Aorta (tissue), 5 donors: ENCODE measurements at regions not wholly inside any gene's neighbourhood (a gene's known extent, or its start where the extent isn't known, plus 50 kb on each side); places are given as distances from the start of the nearest gene placed in this dataset.
"Not testable (repeated sequence)": the region's sequence is repeated elsewhere in the genome, so short reads cannot be mapped to it uniquely, and the experiment has no call there.

Experiments used
- ATAC-seq: fragments of 200-7000 bp; cut with Tn5 transposase; one replicate; pipeline ENCODE4 v1.9.1; 2022; ENCODE audit warnings: moderate library complexity; ENCODE audit not compliant: low FRiP score
- DNase-seq, 2 donors: peaks; one replicate each; pipeline ENCODE4 v3.0.0-alpha.2; 2020
- H3K27ac ChIP-seq, 2 donors: one replicate each; pipeline ENCODE4 v1.5.1; 2013; ENCODE audit warnings: low read length in 2 of 2, mild to moderate bottlenecking in 2 of 2, moderate library complexity in 2 of 2, control low read depth in 1 of 2, inconsistent platforms in 1 of 2, low read depth in 1 of 2
- H3K27me3 ChIP-seq, 2 donors: one replicate each; pipeline ENCODE4 v1.6.1; 2013; ENCODE audit warnings: control low read depth in 1 of 2, low read length in 1 of 2, mild to moderate bottlenecking in 1 of 2, moderate library complexity in 1 of 2; ENCODE audit not compliant: insufficient read depth in 2 of 2, control insufficient read depth in 1 of 2
- H3K36me3 ChIP-seq, 2 donors: one replicate each; pipeline ENCODE4 v1.6.1; 2013; ENCODE audit warnings: control low read depth in 1 of 2, low read length in 1 of 2, mild to moderate bottlenecking in 1 of 2; ENCODE audit not compliant: insufficient read depth in 2 of 2, control insufficient read depth in 1 of 2
- H3K4me1 ChIP-seq, 2 donors: one replicate each; pipeline ENCODE4 v1.6.1; 2013; ENCODE audit warnings: low read length in 2 of 2, control low read depth in 1 of 2, mild to moderate bottlenecking in 1 of 2, moderate library complexity in 1 of 2; ENCODE audit not compliant: insufficient read depth in 2 of 2, control insufficient read depth in 1 of 2
- H3K4me3 ChIP-seq, 2 donors: one replicate each; pipeline ENCODE4 v1.5.1; 2013; ENCODE audit warnings: low read length in 2 of 2, control low read depth in 1 of 2, mild to moderate bottlenecking in 1 of 2
- H3K9me3 ChIP-seq: one replicate; pipeline ENCODE4 v1.6.1; 2013; ENCODE audit warnings: mild to moderate bottlenecking, low read length; ENCODE audit not compliant: control insufficient read depth
- WGBS, 2 donors: extraction: QIAGEN DNeasy Blood & Tissue Kit; methylation state at CpG; one replicate each; pipeline ENCODE4 v1.1.7; 2013; 5-methylcytosine and 5-hydroxymethylcytosine counted together
- intact Hi-C, 2 donors: fragments of 100-400 bp; cut with DNase I; formaldehyde crosslinking; loops; one replicate each; pipeline versions ENCODE4 v1.14.2 to v1.15.0; 2022
- donor health status: healthy with polysubstance abuse.
- donor health status: Bipolar disorder and iron deficiency.
- donor health status: DM: no; HTN: no; CAD: no.
- donor health status: DM: no; HTN: no; CAD: no.
- donor health status: DM: yes; HTN: yes; CAD: no.

- peak in 1 of 2 donors; percentile 70 for DNase-seq
- no peak for ATAC-seq
- no peak overlapping the region for H3K4me3 ChIP-seq
- 91 to 98% methylated on average over 2 of the region's 2 CpGs for WGBS, 2 donors
- H3K36me3 ChIP-seq, result no peaks in the 10 kb centered on the region
- H3K9me3 ChIP-seq, result no peaks in the 10 kb centered on the region
- H3K4me1 ChIP-seq, result peaks cover 3 to 5% of the 10 kb centered on the region in 2 donors
- intact Hi-C loops, result no loop called here
- no peaks in the 10 kb centered on the region for H3K27me3 ChIP-seq
- no peak overlapping the region for H3K27ac ChIP-seq
These were observed 437.2 kb upstream of the ID2 start for GRCh38 chr2:8244639-8245038.

GRCh38 chr2:8246137-8246536 lies 435.7 kb upstream of the ID2 start:
- H3K9me3 ChIP-seq, result no peaks in the 10 kb centered on the region
- no peak for DNase-seq
- peaks cover 3 to 5% of the 10 kb centered on the region in 2 donors for H3K4me1 ChIP-seq
- H3K36me3 ChIP-seq, result no peaks in the 10 kb centered on the region
- no peaks in the 10 kb centered on the region for H3K27me3 ChIP-seq
- H3K27ac ChIP-seq, result peak overlapping the region in 1 of 2 donors; percentile 91
- no peak for ATAC-seq
- no peak overlapping the region for H3K4me3 ChIP-seq
- 94 to 98% methylated on average over 3 of the region's 3 CpGs for whole genome bisulfite sequencing, 2 donors
- intact Hi-C loops, result no loop called here

GRCh38 chr2:8247905-8248622 lies 433.8 kb upstream of the ID2 start:
- 15 to 19% methylated on average over 11 of the region's 11 CpGs for WGBS, 2 donors
- Histone ChIP-seq H3K4me3 (no peak overlapping the region), H3K4me1 (peaks cover 3 to 5% of the 10 kb centered on the region in 2 donors), H3K36me3 (no peaks in the 10 kb centered on the region), H3K27me3 (no peaks in the 10 kb centered on the region), H3K27ac (peak overlapping the region; percentile 91 to 97), H3K9me3 (no peaks in the 10 kb centered on the region)
- ATAC-seq (peak; percentile 77), DNase-seq (no peak)
- intact Hi-C loops, result loop anchor here in 1 of 2 donors (1.0 to 2.0 kb wide), 2 partner anchors 79 to 430 kb away; no protein-coding TSS in a partner anchor

DNA sequence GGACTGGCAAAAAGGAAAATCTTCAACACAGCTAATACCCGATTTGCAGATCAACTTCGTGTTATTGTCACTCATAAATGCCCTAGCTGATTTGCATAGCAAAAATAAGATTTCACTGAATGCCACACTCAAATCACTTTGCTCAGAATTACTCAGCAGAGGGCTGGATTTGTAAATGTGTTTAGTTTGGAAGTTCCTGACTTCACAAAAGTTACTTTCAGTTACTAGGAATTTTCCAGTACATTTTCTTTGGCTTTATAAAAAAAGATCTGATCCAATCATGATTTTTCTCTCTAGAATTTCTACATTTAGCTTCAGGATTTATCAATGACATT lies 433.3 kb upstream of the ID2 start:
- Histone ChIP-seq H3K36me3 (no peaks in the 10 kb centered on the region), H3K27ac (peak overlapping the region; percentile 91 to 97), H3K4me1 (peaks cover 3 to 5% of the 10 kb centered on the region in 2 donors), H3K27me3 (no peaks in the 10 kb centered on the region), H3K4me3 (no peak overlapping the region), H3K9me3 (no peaks in the 10 kb centered on the region)
- intact Hi-C loops, result loop anchor here in 1 of 2 donors (1.0 to 2.0 kb wide), 2 partner anchors 80 to 430 kb away; no protein-coding TSS in a partner anchor
- DNase-seq (no peak), ATAC-seq (peak; percentile 77)
- WGBS, 2 donors, result 1 to 5% methylated on average over 2 of the region's 2 CpGs

DNA sequence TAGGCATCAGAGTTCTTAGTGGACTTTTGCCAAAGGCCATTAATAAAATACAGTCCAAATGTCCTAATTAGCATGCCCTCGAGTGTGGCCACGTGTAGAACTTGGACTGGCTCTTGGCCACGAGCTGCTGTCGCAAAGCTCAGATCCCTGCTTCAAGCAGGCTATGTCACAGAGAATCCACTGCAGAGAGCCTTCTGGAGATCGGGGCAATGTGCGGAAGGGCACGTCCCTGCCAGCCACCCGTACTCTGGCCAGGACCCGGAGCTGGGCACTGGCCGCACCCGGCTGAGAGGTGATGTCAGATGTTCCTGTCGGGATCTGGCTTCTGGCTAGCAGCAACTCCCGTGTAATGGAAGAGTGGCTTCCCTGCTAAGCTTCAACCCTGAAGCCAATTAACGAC lies 432.7 kb upstream of the ID2 start:
- DNase-seq (peak; percentile 85 to 86), ATAC-seq (peak; percentile 79)
- WGBS, 2 donors, result 5 to 6% methylated on average over 14 of the region's 14 CpGs
- Histone ChIP-seq H3K4me3 (no peak overlapping the region), H3K27me3 (no peaks in the 10 kb centered on the region), H3K4me1 (peaks cover 3 to 5% of the 10 kb centered on the region in 2 donors), H3K36me3 (no peaks in the 10 kb centered on the region), H3K9me3 (no peaks in the 10 kb centered on the region), H3K27ac (peak overlapping the region; percentile 41 to 80)
- intact Hi-C loops, result loop anchor here in 1 of 2 donors (2.0 kb wide), 1 partner anchor 80 kb away; no protein-coding TSS in a partner anchor

- H3K27me3 ChIP-seq, result no peaks in the 10 kb centered on the region
- ATAC-seq (no peak), DNase-seq (no peak)
- H3K27ac ChIP-seq, result peak overlapping the region; percentile 54 to 71
- no peaks in the 10 kb centered on the region for H3K36me3 ChIP-seq
- intact Hi-C loops, result loop anchor here (2.0 to 10.0 kb wide), 2 partner anchors 81 to 435 kb away; partner anchors contain the start of gene ID2 (in 1 of the 2)
- no peak overlapping the region for H3K4me3 ChIP-seq
- 88 to 94% methylated on average over 2 of the region's 2 CpGs for WGBS, 2 donors
- no peaks in the 10 kb centered on the region for H3K9me3 ChIP-seq
- peaks cover 3 to 5% of the 10 kb centered on the region in 2 donors for H3K4me1 ChIP-seq
These were observed 432.1 kb upstream of the ID2 start for GRCh38 chr2:8249769-8250168.

GRCh38 chr2:8250290-8250689 lies 431.6 kb upstream of the ID2 start:
- H3K4me3 ChIP-seq, ATAC-seq, H3K4me1 ChIP-seq, H3K27me3 ChIP-seq, H3K9me3 ChIP-seq, H3K36me3 ChIP-seq, DNase-seq: not testable (repeated sequence)
- intact Hi-C loops, result loop anchor here in 1 of 2 donors (10.0 kb wide), 1 partner anchor 435 kb away; the partner anchor contains the start of gene ID2
- WGBS, 2 donors, result 97 to 99% methylated on average over 2 of the region's 2 CpGs
- H3K27ac ChIP-seq, result peak overlapping the region in 1 of 2 donors; percentile 54

GRCh38 chr2:8251291-8251690 lies 430.6 kb upstream of the ID2 start:
- DNase-seq, result no peak
- no peak for ATAC-seq
- intact Hi-C loops, result loop anchor here in 1 of 2 donors (10.0 kb wide), 1 partner anchor 434 kb away; the partner anchor contains the start of gene ID2
- 87 to 89% methylated on average over 6 of the region's 6 CpGs for WGBS, 2 donors
- H3K4me3 ChIP-seq, result no peak overlapping the region
- no peaks in the 10 kb centered on the region for H3K9me3 ChIP-seq
- no peaks in the 10 kb centered on the region for H3K27me3 ChIP-seq
- H3K27ac ChIP-seq, result no peak overlapping the region
- H3K4me1 ChIP-seq, result peaks cover 3 to 5% of the 10 kb centered on the region in 2 donors
- no peaks in the 10 kb centered on the region for H3K36me3 ChIP-seq

DNA sequence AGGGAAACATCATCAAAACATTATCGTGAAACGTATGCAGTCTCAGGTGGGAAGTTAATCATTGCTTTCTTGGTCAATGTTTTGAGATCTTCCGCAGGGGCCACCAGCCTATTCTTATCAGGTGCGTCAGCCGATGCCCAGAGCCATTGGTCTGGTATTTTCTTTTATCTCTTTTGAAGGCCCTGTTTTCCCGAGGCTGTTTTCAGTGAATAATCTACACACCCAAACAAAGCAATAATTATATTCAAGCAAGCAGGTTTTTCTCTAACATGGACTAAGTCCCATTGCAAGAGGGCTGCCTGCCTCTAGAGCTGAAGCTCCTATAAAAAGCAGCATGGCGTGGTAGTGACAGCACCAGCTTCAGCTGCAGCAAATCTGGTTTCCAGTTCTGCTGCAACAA lies 430.0 kb upstream of the ID2 start:
- DNase-seq, result no peak
- Histone ChIP-seq H3K9me3 (no peaks in the 10 kb centered on the region), H3K36me3 (no peaks in the 10 kb centered on the region), H3K27ac (no peak overlapping the region), H3K4me1 (peaks cover 3 to 4% of the 10 kb centered on the region in 2 donors), H3K27me3 (no peaks in the 10 kb centered on the region), H3K4me3 (no peak overlapping the region)
- ATAC-seq, result no peak
- WGBS, 2 donors, result 96 to 97% methylated on average over 7 of the region's 7 CpGs
- intact Hi-C loops, result loop anchor here in 1 of 2 donors (10.0 kb wide), 1 partner anchor 433 kb away; the partner anchor contains the start of gene ID2
